Thoracic aorta (tissue), 2 donors: ENCODE measurements at regions not wholly inside any gene's neighbourhood (a gene's known extent, or its start where the extent isn't known, plus 50 kb on each side); places are given as distances from the start of the nearest gene placed in this dataset.
"Not testable (repeated sequence)": the region's sequence is repeated elsewhere in the genome, so short reads cannot be mapped to it uniquely, and the experiment has no call there.

Experiments
- ATAC-seq: fragments of 150-250 bp; one replicate; pipeline ENCODE4 v1.8.0; 2017; ENCODE audit warnings: low read depth; ENCODE audit not compliant: insufficient number of reproducible peaks, low FRiP score
- DNase-seq: peaks from one replicate; pipeline ENCODE4 v3.0.0-alpha.2; 2020; ENCODE audit warnings: low spot score
- H3K27ac ChIP-seq, 2 donors: fragments of 200-600 bp; sonication (generic); 1 replicate in 1 of 2; 2 replicates in 1 of 2; pipeline ENCODE4 v1.5.1; 2016; ENCODE audit warnings: mild to moderate bottlenecking in 2 of 2, moderate library complexity in 2 of 2
- H3K27me3 ChIP-seq: fragments of 200-600 bp; sonication (generic); replicated peaks from 2 replicates; pipeline ENCODE4 v1.6.0; 2016; ENCODE audit warnings: mild to moderate bottlenecking; ENCODE audit not compliant: insufficient read depth
- H3K36me3 ChIP-seq: fragments of 200-600 bp; sonication (generic); one replicate; pipeline ENCODE4 v1.5.1; 2016
- H3K4me1 ChIP-seq, 2 donors: fragments of 200-600 bp; sonication (generic); 1 replicate in 1 of 2; 2 replicates in 1 of 2; pipeline versions ENCODE4 v1.5.1 to v1.6.0; 2016; ENCODE audit warnings: low read depth in 2 of 2, mild to moderate bottlenecking in 1 of 2; ENCODE audit not compliant: control insufficient read depth in 1 of 2
- H3K4me3 ChIP-seq: fragments of 200-600 bp; sonication (generic); 2 replicates; pipeline ENCODE4 v1.5.1; 2016; ENCODE audit warnings: mild to moderate bottlenecking
- H3K9me3 ChIP-seq: fragments of 200-600 bp; sonication (generic); 2 replicates; pipeline ENCODE4 v1.5.1; 2016
- TF ChIP-seq, protein P1 (sequence below): fragments of 200-600 bp; sonication (generic); IDR thresholded peaks from one replicate; pipeline ENCODE4 v1.5.1; 2019; ENCODE audit warnings: antibody characterized with exemption

DNA sequence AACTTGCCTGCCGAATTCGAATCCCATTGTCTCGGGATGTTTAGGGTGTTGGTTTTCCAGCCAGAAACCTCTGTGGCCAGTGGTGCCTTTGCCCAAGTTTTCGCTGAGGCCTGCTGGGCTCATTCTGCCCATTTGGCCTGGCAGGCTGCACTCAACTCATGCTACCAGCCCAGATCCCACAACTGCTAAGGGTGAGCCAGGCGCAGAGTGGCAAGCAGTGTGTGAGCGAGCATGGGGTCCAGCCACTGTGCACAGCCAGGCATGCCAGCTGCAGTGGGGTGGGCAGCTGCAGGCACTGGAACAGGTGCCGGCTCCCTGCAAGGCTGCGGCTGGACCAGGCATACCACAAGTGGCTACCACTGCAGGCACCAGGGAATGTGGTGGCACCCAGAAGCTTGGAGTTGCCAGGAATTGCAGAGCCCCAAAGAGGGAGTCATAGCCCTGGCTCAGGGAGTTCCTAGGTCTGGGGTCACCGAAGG, 151.4 kb upstream of the P2RY1 start:
- DNase-seq (no peak), ATAC-seq (no peak)
- H3K4me3 ChIP-seq: no peak overlapping the region
- no peaks in the 10 kb centered on the region for H3K27me3 ChIP-seq
- no peak overlapping the region for H3K27ac ChIP-seq
- no peaks in the 10 kb centered on the region for H3K4me1 ChIP-seq
- no peaks in the 10 kb centered on the region for H3K36me3 ChIP-seq
- TF ChIP-seq, protein P1, sequence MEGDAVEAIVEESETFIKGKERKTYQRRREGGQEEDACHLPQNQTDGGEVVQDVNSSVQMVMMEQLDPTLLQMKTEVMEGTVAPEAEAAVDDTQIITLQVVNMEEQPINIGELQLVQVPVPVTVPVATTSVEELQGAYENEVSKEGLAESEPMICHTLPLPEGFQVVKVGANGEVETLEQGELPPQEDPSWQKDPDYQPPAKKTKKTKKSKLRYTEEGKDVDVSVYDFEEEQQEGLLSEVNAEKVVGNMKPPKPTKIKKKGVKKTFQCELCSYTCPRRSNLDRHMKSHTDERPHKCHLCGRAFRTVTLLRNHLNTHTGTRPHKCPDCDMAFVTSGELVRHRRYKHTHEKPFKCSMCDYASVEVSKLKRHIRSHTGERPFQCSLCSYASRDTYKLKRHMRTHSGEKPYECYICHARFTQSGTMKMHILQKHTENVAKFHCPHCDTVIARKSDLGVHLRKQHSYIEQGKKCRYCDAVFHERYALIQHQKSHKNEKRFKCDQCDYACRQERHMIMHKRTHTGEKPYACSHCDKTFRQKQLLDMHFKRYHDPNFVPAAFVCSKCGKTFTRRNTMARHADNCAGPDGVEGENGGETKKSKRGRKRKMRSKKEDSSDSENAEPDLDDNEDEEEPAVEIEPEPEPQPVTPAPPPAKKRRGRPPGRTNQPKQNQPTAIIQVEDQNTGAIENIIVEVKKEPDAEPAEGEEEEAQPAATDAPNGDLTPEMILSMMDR: no peak
- H3K9me3 ChIP-seq: no peaks in the 10 kb centered on the region

DNA sequence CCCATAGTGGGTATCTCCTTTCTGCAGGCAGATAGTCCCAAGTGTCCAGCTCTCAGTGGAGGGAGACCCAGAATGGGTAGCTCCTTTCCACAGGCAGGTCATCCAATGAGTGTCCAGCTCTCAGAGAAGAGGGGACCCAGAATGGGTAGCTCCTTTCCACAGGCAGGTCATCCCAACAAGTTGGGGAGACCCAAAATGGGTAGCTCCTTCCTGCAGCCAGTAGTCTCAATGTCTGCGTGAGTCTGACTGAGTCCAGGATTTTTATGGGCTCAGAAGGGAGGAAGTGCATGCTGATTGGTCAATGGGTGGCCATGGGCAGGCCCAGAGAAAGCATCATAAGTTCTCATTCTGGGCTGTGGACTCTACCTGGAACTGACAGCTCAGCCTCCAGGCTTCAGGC, 150.7 kb upstream of the P2RY1 start:
- H3K27me3 ChIP-seq: no peaks in the 10 kb centered on the region
- no peaks in the 10 kb centered on the region for H3K9me3 ChIP-seq
- H3K4me3 ChIP-seq: no peak overlapping the region
- DNase-seq: no peak
- TF ChIP-seq, protein P1: no peak
- no peak for ATAC-seq
- H3K36me3 ChIP-seq: no peaks in the 10 kb centered on the region
- H3K27ac ChIP-seq: no peak overlapping the region
- no peaks in the 10 kb centered on the region for H3K4me1 ChIP-seq

DNA sequence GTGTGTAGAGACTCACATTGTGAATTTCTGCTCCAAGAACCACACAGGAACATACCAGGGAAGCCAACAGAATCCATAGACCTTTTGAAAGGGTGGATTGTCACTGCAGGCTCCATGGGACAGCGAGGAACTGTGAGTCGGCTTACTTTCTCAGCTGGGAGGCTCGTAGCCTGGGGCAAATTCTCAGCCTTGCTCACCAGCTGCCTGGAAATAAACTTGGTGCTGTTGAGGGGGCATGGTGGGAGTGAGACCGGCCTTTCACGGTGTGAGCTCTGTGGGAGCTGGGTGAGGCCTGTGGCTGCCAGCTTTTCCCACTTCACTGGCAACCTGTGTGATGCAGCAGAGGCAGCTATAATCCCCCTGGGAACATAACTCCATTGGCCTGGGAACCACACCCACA, 146.6 kb upstream of the P2RY1 start:
- ATAC-seq: no peak
- no peaks in the 10 kb centered on the region for H3K27me3 ChIP-seq
- no peak for DNase-seq
- H3K4me1 ChIP-seq: no peaks in the 10 kb centered on the region
- no peak overlapping the region for H3K4me3 ChIP-seq
- TF ChIP-seq, protein P1: no peak
- no peaks in the 10 kb centered on the region for H3K9me3 ChIP-seq
- H3K27ac ChIP-seq: no peak overlapping the region
- H3K36me3 ChIP-seq: no peaks in the 10 kb centered on the region

DNA sequence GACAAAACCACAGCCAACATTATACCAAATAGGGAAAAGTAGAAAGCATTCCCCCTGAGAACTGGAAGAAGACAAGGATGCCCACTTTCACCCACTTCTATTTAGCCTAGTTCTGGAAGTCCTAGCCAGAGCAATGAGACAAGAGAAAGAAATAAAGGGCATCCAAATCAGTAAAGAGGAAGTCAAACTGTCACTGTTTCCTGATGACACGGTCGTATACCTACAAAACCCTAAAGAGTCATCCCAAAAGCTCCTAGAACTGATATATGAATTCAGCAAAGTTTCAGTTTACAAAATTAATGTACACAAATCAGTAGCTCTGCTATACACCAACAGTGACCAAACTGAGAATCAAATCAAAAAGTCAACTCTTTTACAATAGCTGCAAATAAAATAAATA, 142.6 kb upstream of the P2RY1 start:
- H3K36me3 ChIP-seq, DNase-seq, H3K27me3 ChIP-seq, H3K9me3 ChIP-seq, H3K4me1 ChIP-seq, ATAC-seq, H3K4me3 ChIP-seq, H3K27ac ChIP-seq: not testable (repeated sequence)

DNA sequence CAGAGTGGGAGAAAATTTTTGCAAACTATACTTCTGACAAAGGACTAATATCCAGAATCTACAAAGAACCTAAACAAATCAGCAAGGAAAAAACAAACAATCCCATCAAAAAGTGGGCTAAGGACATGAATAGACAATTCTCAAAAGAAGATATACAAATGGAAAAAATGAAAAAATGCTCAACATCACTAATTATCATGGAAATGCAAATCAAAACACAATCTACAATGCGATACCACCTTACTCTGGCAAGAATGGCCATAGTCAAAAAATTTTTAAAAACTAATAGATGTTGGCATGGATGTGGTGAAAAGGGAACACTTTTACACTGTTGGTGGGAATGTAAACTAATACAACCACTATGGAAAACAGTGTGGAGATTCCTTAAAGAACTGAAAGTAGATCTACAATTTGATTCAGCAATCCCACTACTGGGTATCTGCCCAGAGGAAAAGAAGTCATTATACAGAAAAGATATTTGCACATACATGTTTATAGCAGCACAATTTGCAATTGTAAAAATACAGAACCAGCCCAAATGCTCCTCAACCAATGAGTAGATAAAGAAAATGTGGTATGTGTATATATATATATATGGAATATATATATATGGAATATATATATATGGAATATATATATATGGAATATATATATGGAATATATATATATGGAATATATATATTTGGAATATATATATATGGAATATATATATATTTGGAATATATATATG, 141.2 kb upstream of the P2RY1 start:
- not testable (repeated sequence) for H3K4me1 ChIP-seq, H3K4me3 ChIP-seq, ATAC-seq, DNase-seq, H3K9me3 ChIP-seq, H3K36me3 ChIP-seq, H3K27ac ChIP-seq, H3K27me3 ChIP-seq

DNA sequence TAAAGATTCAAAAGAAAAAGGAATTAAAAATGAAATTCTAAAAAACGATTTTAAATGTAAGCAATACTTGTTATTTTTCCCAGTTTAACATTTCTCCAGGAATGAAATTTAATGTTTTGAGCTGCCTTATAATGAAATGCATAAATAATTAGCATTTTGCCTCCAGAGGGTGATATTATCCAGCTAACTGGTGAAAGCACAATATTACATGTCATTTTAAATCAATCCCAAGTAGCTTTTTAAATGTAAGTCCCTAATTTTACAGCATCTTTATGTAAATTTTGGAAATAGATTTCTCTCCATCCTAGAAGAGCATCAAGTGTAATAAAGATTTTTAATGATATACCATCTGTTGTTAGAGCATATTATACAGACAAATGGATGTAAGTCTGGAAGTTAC, 139.1 kb upstream of the P2RY1 start:
- no peak overlapping the region for H3K4me3 ChIP-seq
- TF ChIP-seq, protein P1: no peak
- DNase-seq: no peak
- H3K27me3 ChIP-seq: no peaks in the 10 kb centered on the region
- no peaks in the 10 kb centered on the region for H3K4me1 ChIP-seq
- H3K9me3 ChIP-seq: no peaks in the 10 kb centered on the region
- H3K27ac ChIP-seq: no peak overlapping the region
- H3K36me3 ChIP-seq: no peaks in the 10 kb centered on the region
- ATAC-seq: no peak
